ENCODE measurements at regions not wholly inside any gene's neighbourhood (a gene's known extent, or its start where the extent isn't known, plus 50 kb on each side); places are given as distances from the start of the nearest gene placed in this dataset.
"Not testable (repeated sequence)": the region's sequence is repeated elsewhere in the genome, so short reads cannot be mapped to it uniquely, and the experiment has no call there.

DNA sequence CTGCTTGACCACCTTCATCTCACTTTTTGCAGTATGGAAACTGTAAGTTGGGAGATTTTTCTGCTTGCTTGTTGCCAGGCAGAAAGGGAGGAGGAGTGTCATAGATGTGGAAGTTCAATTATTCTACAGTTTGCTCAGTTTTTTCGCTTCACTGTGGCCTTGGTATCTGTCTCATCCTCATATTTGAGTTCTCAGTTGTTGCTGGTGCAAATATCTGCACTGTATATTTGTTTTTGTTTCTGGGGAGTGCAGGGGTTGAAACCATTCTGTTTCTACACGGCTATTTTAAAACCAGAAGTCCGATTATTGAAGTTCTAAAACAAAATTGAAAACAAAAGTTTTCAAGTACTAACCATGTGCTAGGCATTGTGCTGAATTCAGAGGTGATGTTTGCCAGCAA lies 153.4 kb downstream of the JRKL start:
- no peak overlapping the region for H3K4me3 ChIP-seq (replicated peaks in 1 of 3)
- TF ChIP-seq POLR2A (IDR thresholded peaks at IDR 0.05) (no peak), CTCF (IDR thresholded peaks at IDR 0.05) (no peak)
- no peak for DNase-seq
- no peaks in the 10 kb centered on the region for H3K4me1 ChIP-seq
- H3K27me3 ChIP-seq = no peaks in the 10 kb centered on the region
- no peaks in the 10 kb centered on the region for H3K9me3 ChIP-seq
- intact Hi-C loops (cut with DNase I) = no loop called here
- no peak overlapping the region for H3K27ac ChIP-seq
- H3K36me3 ChIP-seq = no peaks in the 10 kb centered on the region
- 81 to 86% methylated on average over 3 of the region's 3 CpGs for WGBS, 2 donors

GRCh38 chr11:96545192-96545591 lies 155.4 kb downstream of the JRKL start:
- H3K27me3 ChIP-seq; DNase-seq; H3K36me3 ChIP-seq; H3K9me3 ChIP-seq; H3K4me3 ChIP-seq (replicated peaks in 1 of 3); H3K4me1 ChIP-seq; intact Hi-C loops (cut with DNase I); H3K27ac ChIP-seq: not testable (repeated sequence)
- 63 to 79% methylated on average over 5 to 7 of the region's 8 CpGs for WGBS, 2 donors

DNA sequence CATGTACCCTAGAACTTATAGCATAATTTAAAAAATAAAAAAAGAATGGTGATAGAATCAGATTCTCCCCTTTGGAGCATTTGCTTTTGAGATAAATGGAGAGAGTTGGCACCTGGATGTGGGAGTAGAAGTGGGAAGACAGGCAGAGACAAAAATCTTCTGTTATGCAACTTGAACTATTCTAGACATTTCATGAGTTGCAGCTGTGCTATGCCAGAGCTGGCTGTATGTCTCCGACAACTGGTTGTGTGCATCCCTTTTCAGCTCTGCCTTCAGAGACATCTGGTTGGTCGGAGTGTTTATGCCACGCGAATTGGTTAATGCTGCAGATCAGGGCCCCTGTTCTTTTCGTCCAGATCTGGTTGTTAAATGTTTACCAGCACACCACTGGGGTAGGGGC lies 161.3 kb downstream of the JRKL start:
- H3K9me3 ChIP-seq = no peaks in the 10 kb centered on the region
- 92 to 95% methylated on average over 5 of the region's 5 CpGs for WGBS, 2 donors

DNA sequence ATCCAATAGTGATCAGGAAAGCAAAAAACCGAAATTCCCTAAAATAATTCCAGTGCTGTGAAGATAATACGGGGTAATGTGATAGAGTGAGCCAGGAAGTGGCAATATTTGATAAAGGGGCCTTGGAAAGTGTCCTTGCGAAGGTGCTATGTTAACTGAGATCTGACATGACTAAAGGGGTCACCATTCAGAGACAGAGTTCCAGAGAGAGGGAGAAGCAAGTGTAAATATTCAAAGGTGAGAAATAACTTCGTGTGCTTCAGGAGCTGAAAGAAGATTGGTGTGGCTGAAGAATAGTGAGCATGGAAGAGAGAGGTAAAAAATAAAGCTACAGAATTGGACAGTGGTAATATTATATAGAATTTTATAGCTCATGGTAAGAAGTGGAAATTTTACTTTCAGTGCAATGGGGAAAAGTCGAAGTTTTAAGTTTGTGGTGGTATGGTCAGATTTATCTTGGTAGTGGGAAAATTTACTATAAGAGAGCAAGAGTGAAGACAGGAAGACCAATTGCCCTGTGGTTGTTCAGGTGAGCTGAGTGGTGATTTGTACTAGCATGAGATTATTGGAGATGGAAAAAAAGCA lies 164.5 kb downstream of the JRKL start:
- DNase-seq = no peak
- Histone ChIP-seq H3K27me3 (no peaks in the 10 kb centered on the region), H3K27ac (no peak overlapping the region), H3K4me1 (no peaks in the 10 kb centered on the region), H3K9me3 (no peaks in the 10 kb centered on the region), H3K36me3 (no peaks in the 10 kb centered on the region), H3K4me3 (replicated peaks in 1 of 3) (no peak overlapping the region)
- 85 to 88% methylated on average over 5 of the region's 5 CpGs for WGBS, 2 donors
- intact Hi-C loops (cut with DNase I) = no loop called here
- no peak for TF ChIP-seq POLR2A (IDR thresholded peaks at IDR 0.05)
- no peak for TF ChIP-seq CTCF (IDR thresholded peaks at IDR 0.05)

More for the DNA sequence above, 161.3 kb downstream of the JRKL start:
- intact Hi-C loops (cut with DNase I) = no loop called here
- TF ChIP-seq POLR2A (IDR thresholded peaks at IDR 0.05) = no peak
- TF ChIP-seq CTCF (IDR thresholded peaks at IDR 0.05) = no peak
- H3K4me1 ChIP-seq = no peaks in the 10 kb centered on the region
- no peaks in the 10 kb centered on the region for H3K27me3 ChIP-seq
- no peak for DNase-seq
- no peak overlapping the region for H3K4me3 ChIP-seq (replicated peaks in 1 of 3)
- H3K27ac ChIP-seq = no peak overlapping the region
- H3K36me3 ChIP-seq = no peaks in the 10 kb centered on the region

- H3K4me3 ChIP-seq (replicated peaks in 1 of 3); H3K36me3 ChIP-seq; intact Hi-C loops (cut with DNase I); DNase-seq; H3K9me3 ChIP-seq; H3K4me1 ChIP-seq; H3K27me3 ChIP-seq; H3K27ac ChIP-seq: not testable (repeated sequence)
- 86 to 96% methylated on average over 5 to 10 of the region's 10 CpGs for WGBS, 2 donors
Observed at GRCh38 chr11:96555826-96556225, 166.0 kb downstream of the JRKL start.

GRCh38 chr11:96560727-96561126 lies 170.9 kb downstream of the JRKL start:
- H3K27me3 ChIP-seq; DNase-seq; H3K36me3 ChIP-seq; intact Hi-C loops (cut with DNase I); H3K4me1 ChIP-seq; H3K27ac ChIP-seq; H3K9me3 ChIP-seq; H3K4me3 ChIP-seq (replicated peaks in 1 of 3): not testable (repeated sequence)
- 99% methylated on average over 3 of the region's 3 CpGs for WGBS, 2 donors

- intact Hi-C loops (cut with DNase I) = no loop called here
- no peak for TF ChIP-seq CTCF (IDR thresholded peaks at IDR 0.05)
- no peak for TF ChIP-seq POLR2A (IDR thresholded peaks at IDR 0.05)
- Histone ChIP-seq H3K4me1 (no peaks in the 10 kb centered on the region), H3K4me3 (replicated peaks in 1 of 3) (no peak overlapping the region), H3K36me3 (no peaks in the 10 kb centered on the region), H3K27ac (no peak overlapping the region), H3K27me3 (no peaks in the 10 kb centered on the region), H3K9me3 (no peaks in the 10 kb centered on the region)
- 48 to 53% methylated on average over 4 of the region's 4 CpGs for WGBS, 2 donors
- no peak for DNase-seq
Observed at GRCh38 chr11:96567176-96567575, 177.4 kb downstream of the JRKL start.
